ENCODE measurements at regions not wholly inside any gene's neighbourhood (a gene's known extent, or its start where the extent isn't known, plus 50 kb on each side); places are given as distances from the start of the nearest gene placed in this dataset.
A peak's percentile ranks its signal among the peaks of the same experiment; 100 is the strongest.
"Not testable (repeated sequence)": the region's sequence is repeated elsewhere in the genome, so short reads cannot be mapped to it uniquely, and the experiment has no call there.

- DNase-seq, result no peak
- no peaks in the 10 kb centered on the region for H3K36me3 ChIP-seq
- ATAC-seq, result no peak
- H3K4me3 ChIP-seq, result no peak overlapping the region
- intact Hi-C loops (cut with DNase I), result no loop called here
- H3K27ac ChIP-seq, result no peak overlapping the region
- no peaks in the 10 kb centered on the region for H3K9me3 ChIP-seq
- TF ChIP-seq, protein P1, sequence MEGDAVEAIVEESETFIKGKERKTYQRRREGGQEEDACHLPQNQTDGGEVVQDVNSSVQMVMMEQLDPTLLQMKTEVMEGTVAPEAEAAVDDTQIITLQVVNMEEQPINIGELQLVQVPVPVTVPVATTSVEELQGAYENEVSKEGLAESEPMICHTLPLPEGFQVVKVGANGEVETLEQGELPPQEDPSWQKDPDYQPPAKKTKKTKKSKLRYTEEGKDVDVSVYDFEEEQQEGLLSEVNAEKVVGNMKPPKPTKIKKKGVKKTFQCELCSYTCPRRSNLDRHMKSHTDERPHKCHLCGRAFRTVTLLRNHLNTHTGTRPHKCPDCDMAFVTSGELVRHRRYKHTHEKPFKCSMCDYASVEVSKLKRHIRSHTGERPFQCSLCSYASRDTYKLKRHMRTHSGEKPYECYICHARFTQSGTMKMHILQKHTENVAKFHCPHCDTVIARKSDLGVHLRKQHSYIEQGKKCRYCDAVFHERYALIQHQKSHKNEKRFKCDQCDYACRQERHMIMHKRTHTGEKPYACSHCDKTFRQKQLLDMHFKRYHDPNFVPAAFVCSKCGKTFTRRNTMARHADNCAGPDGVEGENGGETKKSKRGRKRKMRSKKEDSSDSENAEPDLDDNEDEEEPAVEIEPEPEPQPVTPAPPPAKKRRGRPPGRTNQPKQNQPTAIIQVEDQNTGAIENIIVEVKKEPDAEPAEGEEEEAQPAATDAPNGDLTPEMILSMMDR (IDR thresholded peaks at IDR 0.05), result no peak
- H3K4me1 ChIP-seq, result no peaks in the 10 kb centered on the region
- H3K27me3 ChIP-seq (ENCODE audit: low read depth), result no peaks in the 10 kb centered on the region
Observed at GRCh38 chr6:92110403-92110802, 1309.0 kb downstream of the EPHA7 start.

GRCh38 chr6:92109956-92110355 is 1309.4 kb downstream of the EPHA7 start:
- Histone ChIP-seq H3K4me3 (no peak overlapping the region), H3K4me1 (no peaks in the 10 kb centered on the region), H3K27ac (no peak overlapping the region), H3K9me3 (no peaks in the 10 kb centered on the region), H3K36me3 (no peaks in the 10 kb centered on the region), H3K27me3 (ENCODE audit: low read depth) (no peaks in the 10 kb centered on the region)
- intact Hi-C loops (cut with DNase I), result no loop called here
- ATAC-seq (peak in 1 of 2 donors; percentile 12), DNase-seq (no peak)
- TF ChIP-seq, protein P1 (IDR thresholded peaks at IDR 0.05), result no peak

- Histone ChIP-seq H3K27ac (no peak overlapping the region), H3K4me3 (no peak overlapping the region), H3K9me3 (no peaks in the 10 kb centered on the region), H3K27me3 (ENCODE audit: low read depth) (no peaks in the 10 kb centered on the region), H3K4me1 (no peaks in the 10 kb centered on the region), H3K36me3 (no peaks in the 10 kb centered on the region)
- DNase-seq, result peak; percentile 42
- TF ChIP-seq, protein P1 (IDR thresholded peaks at IDR 0.05), result no peak
- intact Hi-C loops (cut with DNase I), result no loop called here
- no peak for ATAC-seq
Observed at GRCh38 chr6:92109256-92109655, 1310.1 kb downstream of the EPHA7 start.

- Histone ChIP-seq H3K27me3 (ENCODE audit: low read depth) (no peaks in the 10 kb centered on the region), H3K9me3 (no peaks in the 10 kb centered on the region), H3K4me3 (no peak overlapping the region), H3K36me3 (no peaks in the 10 kb centered on the region), H3K27ac (no peak overlapping the region), H3K4me1 (no peaks in the 10 kb centered on the region)
- no peak for DNase-seq
- ATAC-seq, result no peak
- intact Hi-C loops (cut with DNase I), result no loop called here
- TF ChIP-seq, protein P1 (IDR thresholded peaks at IDR 0.05), result no peak
Observed at GRCh38 chr6:92086750-92087149, 1332.6 kb downstream of the EPHA7 start.

DNA sequence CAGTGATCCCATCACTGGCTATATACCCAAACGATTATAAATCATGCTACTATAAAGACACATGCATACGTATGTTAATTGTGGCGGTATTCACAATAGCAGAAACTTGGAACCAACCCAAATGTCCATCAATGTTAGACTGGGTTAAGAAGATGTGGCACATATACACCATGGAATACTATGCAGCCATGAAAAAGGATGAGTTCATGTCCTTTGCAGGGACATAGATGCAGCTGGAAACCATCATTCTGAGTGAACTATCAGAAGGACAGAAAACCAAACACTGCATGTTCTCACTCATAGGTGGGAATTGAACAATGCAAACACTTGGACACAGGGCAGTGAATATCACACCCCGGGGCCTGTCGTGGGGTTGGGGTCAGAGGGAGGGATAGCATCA is 1335.4 kb downstream of the EPHA7 start:
- H3K4me3 ChIP-seq; H3K27me3 ChIP-seq (ENCODE audit: low read depth); H3K36me3 ChIP-seq; DNase-seq; H3K27ac ChIP-seq; ATAC-seq; intact Hi-C loops (cut with DNase I); H3K4me1 ChIP-seq; H3K9me3 ChIP-seq: not testable (repeated sequence)

- no peaks in the 10 kb centered on the region for H3K4me1 ChIP-seq
- no peaks in the 10 kb centered on the region for H3K9me3 ChIP-seq
- DNase-seq (no peak), ATAC-seq (no peak)
- no peaks in the 10 kb centered on the region for H3K27me3 ChIP-seq (ENCODE audit: low read depth)
- no peak overlapping the region for H3K27ac ChIP-seq
- no peak overlapping the region for H3K4me3 ChIP-seq
- intact Hi-C loops (cut with DNase I), result no loop called here
- TF ChIP-seq, protein P1 (IDR thresholded peaks at IDR 0.05), result no peak
- H3K36me3 ChIP-seq, result no peaks in the 10 kb centered on the region
Observed at GRCh38 chr6:92072387-92072786, 1347.0 kb downstream of the EPHA7 start.

All from lower lobe of right lung (tissue), 2 donors.